OCI-LY1 (cell line): ENCODE measurements at regions not wholly inside any gene's neighbourhood (a gene's known extent, or its start where the extent isn't known, plus 50 kb on each side); places are given as distances from the start of the nearest gene placed in this dataset.

Experiments
- H2AFZ ChIP-seq: fragments of 200-600 bp; sonication (generic), shearing (Covaris generic); 2 replicates; pipeline ENCODE4 v1.6.0; 2014; ENCODE audit warnings: antibody characterized with exemption, mild to moderate bottlenecking, low read length
- H3F3A ChIP-seq: fragments of 200-600 bp; sonication (generic), shearing (Covaris generic); 2 replicates; pipeline ENCODE4 v1.6.0; 2014; ENCODE audit warnings: mild to moderate bottlenecking, antibody characterized with exemption, low read length, moderate library complexity; ENCODE audit not compliant: insufficient read depth
- H3K27ac ChIP-seq: fragments of 200-600 bp; sonication (generic); 2 replicates; pipeline ENCODE4 v1.5.1; 2014; ENCODE audit warnings: low read length, mixed run types, mild to moderate bottlenecking, low read depth; ENCODE audit not compliant: poor library complexity, severe bottlenecking
- H3K27me3 ChIP-seq: fragments of 200-600 bp; sonication (generic); 2 replicates; pipeline ENCODE4 v1.6.0; 2014; ENCODE audit warnings: antibody characterized with exemption, mild to moderate bottlenecking, low read length, moderate library complexity; ENCODE audit not compliant: insufficient read depth
- H3K36me3 ChIP-seq: fragments of 200-600 bp; sonication (generic); 2 replicates; pipeline ENCODE4 v1.6.1; 2014; ENCODE audit warnings: mild to moderate bottlenecking, antibody characterized with exemption, low read length, moderate library complexity, mixed read lengths; ENCODE audit not compliant: insufficient read depth
- H3K4me1 ChIP-seq: fragments of 200-600 bp; sonication (generic); 2 replicates; pipeline ENCODE4 v1.5.1; 2014; ENCODE audit warnings: mild to moderate bottlenecking, low read length, moderate library complexity; ENCODE audit not compliant: insufficient read depth, severe bottlenecking
- H3K4me2 ChIP-seq: fragments of 200-600 bp; sonication (generic), shearing (Covaris generic); 2 replicates; pipeline ENCODE4 v1.6.1; 2014; ENCODE audit warnings: low read length
- H3K4me3 ChIP-seq: fragments of 200-600 bp; sonication (generic); 2 replicates; pipeline ENCODE4 v1.5.1; 2014; ENCODE audit warnings: low read length, low read depth, mild to moderate bottlenecking, mixed read lengths; ENCODE audit not compliant: poor library complexity, severe bottlenecking
- H3K79me2 ChIP-seq: fragments of 200-600 bp; shearing (Covaris generic); 2 replicates; pipeline ENCODE4 v1.6.1; 2016; ENCODE audit warnings: mixed run types, low read length, mixed read lengths; ENCODE audit not compliant: insufficient read depth
- H3K9ac ChIP-seq: fragments of 200-600 bp; sonication (generic), shearing (Covaris generic); 2 replicates; pipeline ENCODE4 v1.6.1; 2014; ENCODE audit warnings: mild to moderate bottlenecking, low read length, mixed read lengths
- H3K9me2 ChIP-seq: fragments of 200-600 bp; sonication (generic), shearing (Covaris generic); 2 replicates; pipeline ENCODE4 v1.6.1; 2014; ENCODE audit warnings: low read depth, mild to moderate bottlenecking, low read length, mixed read lengths
- H3K9me3 ChIP-seq: fragments of 200-600 bp; shearing (Covaris generic); 2 replicates; pipeline ENCODE4 v1.6.1; 2014; ENCODE audit warnings: low read length, mixed read lengths
- H4K20me1 ChIP-seq: fragments of 200-600 bp; sonication (generic), shearing (Covaris generic); 2 replicates; pipeline ENCODE4 v1.6.0; 2016; ENCODE audit warnings: mild to moderate bottlenecking, low read length; ENCODE audit not compliant: insufficient read depth
- EZH2 ChIP-seq: fragments of 200-600 bp; sonication (generic), shearing (Covaris generic); IDR thresholded peaks from 2 replicates; pipeline ENCODE4 v1.8.0; 2017; ENCODE audit warnings: borderline replicate concordance, mixed run types, mild to moderate bottlenecking, antibody characterized with exemption, low read length, moderate library complexity, mixed read lengths
- TF ChIP-seq, protein P1 (sequence below): fragments of 200-600 bp; sonication (generic), shearing (Covaris generic); IDR thresholded peaks from 2 replicates; pipeline ENCODE4 v1.5.1; 2017; ENCODE audit warnings: mild to moderate bottlenecking, antibody characterized with exemption, low read length, moderate library complexity, mixed read lengths

DNA sequence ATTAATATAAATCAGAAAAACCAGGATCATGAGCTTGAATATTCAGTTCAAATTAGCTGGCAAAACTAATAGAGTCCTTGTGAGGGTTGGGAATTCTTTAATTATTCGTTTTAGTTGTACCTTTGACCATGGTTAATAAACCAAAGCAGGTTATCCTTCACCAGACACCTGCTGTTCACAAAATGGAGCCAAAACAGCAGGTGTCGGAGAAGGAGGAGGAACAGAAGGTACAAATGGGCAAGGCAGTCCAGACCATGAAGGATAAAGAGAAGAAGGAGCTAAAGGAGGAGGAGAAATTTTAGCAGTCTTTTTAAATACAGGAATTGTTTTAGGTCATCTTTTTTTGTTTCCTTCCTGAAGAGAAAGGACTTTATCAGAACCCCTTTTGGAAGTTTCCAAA is 106.1 kb downstream of the NHLRC3 start:
- H2AFZ ChIP-seq, result no peak overlapping the region
- H3K4me2 ChIP-seq, result no peak overlapping the region
- H3K27me3 ChIP-seq, result peaks cover 3% of the 10 kb centered on the region; the same call in 1 of the 2 replicates
- H3K27ac ChIP-seq, result no peak overlapping the region
- H3K36me3 ChIP-seq, result no peaks in the 10 kb centered on the region
- H3F3A ChIP-seq, result no peaks in the 10 kb centered on the region
- H3K9me2 ChIP-seq, result no peaks in the 10 kb centered on the region
- TF ChIP-seq, protein P1, sequence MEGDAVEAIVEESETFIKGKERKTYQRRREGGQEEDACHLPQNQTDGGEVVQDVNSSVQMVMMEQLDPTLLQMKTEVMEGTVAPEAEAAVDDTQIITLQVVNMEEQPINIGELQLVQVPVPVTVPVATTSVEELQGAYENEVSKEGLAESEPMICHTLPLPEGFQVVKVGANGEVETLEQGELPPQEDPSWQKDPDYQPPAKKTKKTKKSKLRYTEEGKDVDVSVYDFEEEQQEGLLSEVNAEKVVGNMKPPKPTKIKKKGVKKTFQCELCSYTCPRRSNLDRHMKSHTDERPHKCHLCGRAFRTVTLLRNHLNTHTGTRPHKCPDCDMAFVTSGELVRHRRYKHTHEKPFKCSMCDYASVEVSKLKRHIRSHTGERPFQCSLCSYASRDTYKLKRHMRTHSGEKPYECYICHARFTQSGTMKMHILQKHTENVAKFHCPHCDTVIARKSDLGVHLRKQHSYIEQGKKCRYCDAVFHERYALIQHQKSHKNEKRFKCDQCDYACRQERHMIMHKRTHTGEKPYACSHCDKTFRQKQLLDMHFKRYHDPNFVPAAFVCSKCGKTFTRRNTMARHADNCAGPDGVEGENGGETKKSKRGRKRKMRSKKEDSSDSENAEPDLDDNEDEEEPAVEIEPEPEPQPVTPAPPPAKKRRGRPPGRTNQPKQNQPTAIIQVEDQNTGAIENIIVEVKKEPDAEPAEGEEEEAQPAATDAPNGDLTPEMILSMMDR, result no peak
- TF ChIP-seq EZH2, result no peak
- no peaks in the 10 kb centered on the region for H3K79me2 ChIP-seq
- H3K4me3 ChIP-seq, result no peak overlapping the region
- no peaks in the 10 kb centered on the region for H4K20me1 ChIP-seq
- H3K9ac ChIP-seq, result no peak overlapping the region
- no peaks in the 10 kb centered on the region for H3K4me1 ChIP-seq
- H3K9me3 ChIP-seq, result no peaks in the 10 kb centered on the region

DNA sequence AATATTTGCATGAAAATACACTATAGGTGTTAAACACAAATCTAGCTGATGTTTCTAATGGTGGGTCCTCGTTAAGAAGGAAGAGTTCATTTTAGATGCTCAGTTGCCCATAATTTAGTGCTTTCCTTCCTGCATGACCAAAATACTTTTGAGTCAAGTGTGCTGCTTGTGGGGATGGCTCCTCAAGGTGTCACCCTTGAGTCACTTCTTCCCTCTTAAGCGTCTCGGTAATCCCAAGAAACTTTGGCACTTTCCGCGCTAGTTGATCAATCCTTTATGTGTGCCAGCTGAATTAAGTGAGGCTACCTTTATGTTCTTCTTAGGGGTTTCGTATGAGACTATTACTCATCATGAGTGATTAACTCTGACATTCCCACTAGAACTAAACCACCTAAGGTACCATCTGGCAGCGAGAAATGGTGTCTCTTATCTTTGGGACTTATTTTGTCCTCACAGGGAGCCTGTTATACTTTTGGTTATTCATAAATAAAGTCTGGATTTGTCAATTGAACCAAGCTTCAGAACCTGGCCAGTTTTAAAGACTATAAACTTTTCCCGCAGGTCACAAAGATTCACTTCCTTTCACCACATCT is 106.8 kb downstream of the NHLRC3 start:
- Histone ChIP-seq H3K4me1 (no peaks in the 10 kb centered on the region), H3K27ac (no peak overlapping the region), H3K4me2 (no peak overlapping the region), H3K4me3 (no peak overlapping the region), H3K9me3 (no peaks in the 10 kb centered on the region), H3K9me2 (no peaks in the 10 kb centered on the region), H3F3A (no peaks in the 10 kb centered on the region), H3K36me3 (no peaks in the 10 kb centered on the region), H3K79me2 (no peaks in the 10 kb centered on the region), H3K9ac (no peak overlapping the region), H4K20me1 (no peaks in the 10 kb centered on the region), H2AFZ (no peak overlapping the region), H3K27me3 (peaks cover 5% of the 10 kb centered on the region; the same call in 1 of the 2 replicates)
- TF ChIP-seq, protein P1, result peak; percentile 67
- no peak for TF ChIP-seq EZH2

DNA sequence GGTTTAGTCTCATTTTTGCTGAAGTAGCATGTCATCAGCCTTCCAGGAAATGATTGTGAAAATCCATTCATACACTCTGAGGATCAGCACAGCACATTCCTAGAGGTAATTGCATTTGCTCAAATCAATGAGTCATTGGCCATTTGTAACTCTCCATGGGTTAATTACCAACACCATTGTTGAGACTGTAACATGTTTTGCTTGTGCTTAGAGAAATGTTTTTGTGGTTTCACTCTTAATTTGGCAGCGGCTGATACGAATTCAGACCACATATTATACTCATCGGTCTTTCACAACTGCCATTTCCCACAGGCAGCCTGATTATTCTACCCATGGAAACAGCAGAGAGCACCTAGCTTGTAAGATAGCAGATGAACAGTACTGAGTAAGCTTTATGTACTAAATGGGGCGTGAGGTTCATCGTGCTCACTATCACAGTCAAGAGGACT is 110.3 kb downstream of the NHLRC3 start:
- Histone ChIP-seq H3K4me1 (no peaks in the 10 kb centered on the region), H3K36me3 (no peaks in the 10 kb centered on the region), H4K20me1 (no peaks in the 10 kb centered on the region), H3F3A (no peaks in the 10 kb centered on the region), H3K9me3 (no peaks in the 10 kb centered on the region), H3K79me2 (no peaks in the 10 kb centered on the region), H2AFZ (no peak overlapping the region), H3K27me3 (peaks cover 6% of the 10 kb centered on the region; the same call in 1 of the 2 replicates), H3K4me2 (no peak overlapping the region), H3K4me3 (no peak overlapping the region), H3K9me2 (no peaks in the 10 kb centered on the region), H3K27ac (no peak overlapping the region), H3K9ac (no peak overlapping the region)
- TF ChIP-seq EZH2, result no peak
- TF ChIP-seq, protein P1, result no peak
